Suprapubic skin (tissue), 3 donors: ENCODE measurements at regions not wholly inside any gene's neighbourhood (a gene's known extent, or its start where the extent isn't known, plus 50 kb on each side); places are given as distances from the start of the nearest gene placed in this dataset.

ENCODE experiments used
- POLR2A ChIP-seq, 2 donors: fragments of 450-650 bp; IDR thresholded peaks; one replicate each; pipeline ENCODE4 v1.6.1; 2017; ENCODE audit warnings: antibody characterized with exemption in 2 of 2, mild to moderate bottlenecking in 2 of 2, moderate library complexity in 2 of 2
- TF ChIP-seq, protein P1 (sequence below), 2 donors: fragments of 200-600 bp in 1 of 2; fragments of 450-650 bp in 1 of 2; sonication (generic) in 1 of 2; IDR thresholded peaks; one replicate each; pipeline ENCODE4 v1.5.1; 2016 to 2019; ENCODE audit warnings: antibody characterized with exemption in 2 of 2, mild to moderate bottlenecking in 1 of 2, moderate library complexity in 1 of 2

DNA sequence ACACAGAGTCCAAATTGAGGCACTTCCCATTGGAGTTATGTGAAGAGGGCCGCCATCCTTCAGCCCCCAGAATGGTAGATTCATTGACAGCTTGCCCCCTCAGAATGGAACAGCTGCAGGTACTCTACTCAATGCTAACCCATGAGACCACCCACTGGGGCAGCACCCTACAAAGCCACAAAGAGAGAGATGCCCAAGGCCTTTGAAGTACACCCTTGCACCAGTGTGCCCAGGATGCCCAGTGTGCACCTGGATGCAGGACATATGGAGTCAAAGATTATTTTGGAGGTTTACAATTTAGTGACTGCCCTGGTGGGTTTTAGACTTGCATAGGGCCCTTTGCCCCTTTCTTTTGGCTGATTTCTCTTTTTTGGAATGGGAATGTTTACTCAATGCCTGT lies 933.9 kb downstream of the SLC16A7 start:
- TF ChIP-seq, protein P1, sequence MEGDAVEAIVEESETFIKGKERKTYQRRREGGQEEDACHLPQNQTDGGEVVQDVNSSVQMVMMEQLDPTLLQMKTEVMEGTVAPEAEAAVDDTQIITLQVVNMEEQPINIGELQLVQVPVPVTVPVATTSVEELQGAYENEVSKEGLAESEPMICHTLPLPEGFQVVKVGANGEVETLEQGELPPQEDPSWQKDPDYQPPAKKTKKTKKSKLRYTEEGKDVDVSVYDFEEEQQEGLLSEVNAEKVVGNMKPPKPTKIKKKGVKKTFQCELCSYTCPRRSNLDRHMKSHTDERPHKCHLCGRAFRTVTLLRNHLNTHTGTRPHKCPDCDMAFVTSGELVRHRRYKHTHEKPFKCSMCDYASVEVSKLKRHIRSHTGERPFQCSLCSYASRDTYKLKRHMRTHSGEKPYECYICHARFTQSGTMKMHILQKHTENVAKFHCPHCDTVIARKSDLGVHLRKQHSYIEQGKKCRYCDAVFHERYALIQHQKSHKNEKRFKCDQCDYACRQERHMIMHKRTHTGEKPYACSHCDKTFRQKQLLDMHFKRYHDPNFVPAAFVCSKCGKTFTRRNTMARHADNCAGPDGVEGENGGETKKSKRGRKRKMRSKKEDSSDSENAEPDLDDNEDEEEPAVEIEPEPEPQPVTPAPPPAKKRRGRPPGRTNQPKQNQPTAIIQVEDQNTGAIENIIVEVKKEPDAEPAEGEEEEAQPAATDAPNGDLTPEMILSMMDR (IDR thresholded peaks at IDR 0.05) = no peak
- no peak for TF ChIP-seq POLR2A (IDR thresholded peaks at IDR 0.05)
